ENCODE measurements at regions not wholly inside any gene's neighbourhood (a gene's known extent, or its start where the extent isn't known, plus 50 kb on each side); places are given as distances from the start of the nearest gene placed in this dataset.

DNA sequence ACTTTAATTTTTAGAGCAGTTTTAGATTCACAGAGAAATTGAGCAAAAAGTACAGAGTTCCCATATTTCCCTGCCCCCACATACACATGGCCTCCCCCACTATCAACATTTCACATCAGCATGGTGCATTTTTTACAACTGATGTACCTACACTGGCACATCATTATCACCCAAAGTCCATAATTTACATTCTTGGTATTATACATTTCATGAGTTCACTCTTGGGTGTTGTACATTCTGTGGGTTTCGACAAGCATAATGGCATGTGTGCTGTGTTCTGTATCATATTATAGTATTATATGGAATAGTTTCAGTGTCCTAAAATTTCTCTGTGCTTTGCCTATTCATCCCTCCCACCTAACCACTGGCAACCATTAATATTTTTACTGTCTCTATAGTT lies 419.8 kb upstream of the THBS1 start:
- FAIRE-seq = no peak
- peaks cover 9% of the 10 kb centered on the region for H3K4me1 ChIP-seq (ENCODE audit: insufficient read depth, low read length)
- no peak overlapping the region for H3K9ac ChIP-seq (ENCODE audit: insufficient read depth, low read depth, low read length)
- ChIA-PET POLR2A (no interaction called here), CTCF (ENCODE audit: low intra/inter-chr PET ratio, low total read pairs) (no interaction called here)
- no peaks in the 10 kb centered on the region for H3K27me3 ChIP-seq (ENCODE audit: control insufficient read depth in 1 of 2, insufficient read depth in 2 of 2, low read length in 2 of 2)
- BruUV-seq (replicated peaks) = no TSS peak
- H4K20me1 ChIP-seq (ENCODE audit: insufficient read depth, low read length) = no peaks in the 10 kb centered on the region
- no peak for ATAC-seq
- TF ChIP-seq IKZF1 (IDR thresholded peaks at IDR 0.05) = no peak
- H3K9me3 ChIP-seq (ENCODE audit: low read length) = no peaks in the 10 kb centered on the region
- H2AFZ ChIP-seq (ENCODE audit: low read length) = no peak overlapping the region
- 24% methylated on average over 1 of the region's 1 CpG for WGBS (ENCODE audit: low lambda C conversion rate)
- H3K27ac ChIP-seq (ENCODE audit: extremely low read length, insufficient read depth, low read length) = no peak overlapping the region
- in situ Hi-C loops (cut with HindIII; ENCODE audit: extremely low pct_ligation_motif_present, low pct_unique_long_range_greater_than_20kb) = no loop called here
- H3K4me3 ChIP-seq (replicated peaks in 1 of 3; ENCODE audit: insufficient read depth in 1 of 3, low read depth in 2 of 3, low read length in 3 of 3) = no peak overlapping the region
- H3K79me2 ChIP-seq (ENCODE audit: insufficient read depth, low read length) = no peaks in the 10 kb centered on the region
- intact Hi-C loops (cut with micrococcal nuclease; ENCODE audit: unreplicated experiment) = no loop called here
- no peak overlapping the region for H3K4me2 ChIP-seq (ENCODE audit: low read depth, low read length)
- H3K36me3 ChIP-seq (replicated peaks in 1 of 2; ENCODE audit: control insufficient read depth in 1 of 2, insufficient read depth in 2 of 2, low read length in 2 of 2) = no peaks in the 10 kb centered on the region
- no peak for DNase-seq (ENCODE audit: low spot score)

DNA sequence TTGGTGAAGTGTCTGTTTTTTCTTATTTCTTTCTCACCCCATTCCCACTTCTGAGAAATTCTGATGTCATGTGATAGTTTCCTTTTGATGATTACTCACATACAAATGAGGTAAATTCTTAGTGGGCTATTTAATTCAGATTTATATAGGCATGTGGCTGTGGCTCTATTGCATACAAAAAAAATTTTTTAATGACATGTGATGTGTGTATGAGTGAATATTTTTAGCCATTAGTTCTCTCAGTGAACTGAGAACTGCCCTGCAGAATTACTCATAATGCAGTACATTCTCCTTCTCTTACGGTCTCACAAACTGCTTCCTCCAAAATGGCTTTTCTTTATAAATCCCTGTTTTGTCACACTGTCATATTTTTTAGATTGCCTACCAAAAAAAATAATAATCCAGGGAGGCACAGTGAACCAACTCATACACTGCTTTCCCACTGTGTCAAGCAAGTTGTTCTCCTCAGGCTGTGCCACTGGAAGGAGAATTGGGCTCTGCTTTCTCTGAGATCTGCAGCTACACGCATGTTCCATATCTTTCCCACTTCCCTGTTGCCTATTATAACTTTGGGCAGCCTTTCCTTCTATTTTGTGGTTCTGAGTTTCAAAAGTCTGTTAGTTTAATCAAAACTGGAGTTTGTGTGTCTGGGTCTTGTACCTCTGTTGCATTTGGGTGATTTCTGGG lies 415.7 kb upstream of the THBS1 start:
- Histone ChIP-seq H3K4me2 (ENCODE audit: low read depth, low read length) (no peak overlapping the region), H3K4me3 (replicated peaks in 1 of 3; ENCODE audit: insufficient read depth in 1 of 3, low read depth in 2 of 3, low read length in 3 of 3) (no peak overlapping the region), H3K79me2 (ENCODE audit: insufficient read depth, low read length) (no peaks in the 10 kb centered on the region), H4K20me1 (ENCODE audit: insufficient read depth, low read length) (no peaks in the 10 kb centered on the region), H3K4me1 (ENCODE audit: insufficient read depth, low read length) (peaks cover 22% of the 10 kb centered on the region), H3K27ac (ENCODE audit: extremely low read length, insufficient read depth, low read length) (no peak overlapping the region), H3K9ac (ENCODE audit: insufficient read depth, low read depth, low read length) (no peak overlapping the region), H3K36me3 (replicated peaks in 1 of 2; ENCODE audit: control insufficient read depth in 1 of 2, insufficient read depth in 2 of 2, low read length in 2 of 2) (no peaks in the 10 kb centered on the region), H2AFZ (ENCODE audit: low read length) (no peak overlapping the region), H3K9me3 (ENCODE audit: low read length) (no peaks in the 10 kb centered on the region), H3K27me3 (ENCODE audit: control insufficient read depth in 1 of 2, insufficient read depth in 2 of 2, low read length in 2 of 2) (no peaks in the 10 kb centered on the region; a peak in 1 of 5 replicates)
- ChIA-PET CTCF (ENCODE audit: low intra/inter-chr PET ratio, low total read pairs) (no interaction called here), POLR2A (no interaction called here)
- no peak for ATAC-seq
- in situ Hi-C loops (cut with HindIII; ENCODE audit: extremely low pct_ligation_motif_present, low pct_unique_long_range_greater_than_20kb) = no loop called here
- 98% methylated on average over 2 of the region's 2 CpGs for WGBS (ENCODE audit: low lambda C conversion rate)
- TF ChIP-seq ZMYM3 (CRISPR knock-in tag; IDR thresholded peaks at IDR 0.05) = no peak
- TF ChIP-seq FOXP1 (IDR thresholded peaks at IDR 0.05) = no peak
- no peak for TF ChIP-seq FOXP1 (CRISPR knock-in tag; IDR thresholded peaks at IDR 0.05)
- TF ChIP-seq ZNF790 (CRISPR knock-in tag; IDR thresholded peaks at IDR 0.05; ENCODE audit: borderline replicate concordance) = no peak
- no peak for TF ChIP-seq ATRX (CRISPR knock-in tag; IDR thresholded peaks at IDR 0.05; ENCODE audit: borderline replicate concordance)
- no peak for TF ChIP-seq ZNF33A (CRISPR knock-in tag; IDR thresholded peaks at IDR 0.05; ENCODE audit: borderline replicate concordance)
- TF ChIP-seq, protein P1, sequence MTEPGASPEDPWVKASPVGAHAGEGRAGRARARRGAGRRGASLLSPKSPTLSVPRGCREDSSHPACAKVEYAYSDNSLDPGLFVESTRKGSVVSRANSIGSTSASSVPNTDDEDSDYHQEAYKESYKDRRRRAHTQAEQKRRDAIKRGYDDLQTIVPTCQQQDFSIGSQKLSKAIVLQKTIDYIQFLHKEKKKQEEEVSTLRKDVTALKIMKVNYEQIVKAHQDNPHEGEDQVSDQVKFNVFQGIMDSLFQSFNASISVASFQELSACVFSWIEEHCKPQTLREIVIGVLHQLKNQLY (CRISPR knock-in tag; IDR thresholded peaks at IDR 0.05) = no peak
- TF ChIP-seq, protein P2, sequence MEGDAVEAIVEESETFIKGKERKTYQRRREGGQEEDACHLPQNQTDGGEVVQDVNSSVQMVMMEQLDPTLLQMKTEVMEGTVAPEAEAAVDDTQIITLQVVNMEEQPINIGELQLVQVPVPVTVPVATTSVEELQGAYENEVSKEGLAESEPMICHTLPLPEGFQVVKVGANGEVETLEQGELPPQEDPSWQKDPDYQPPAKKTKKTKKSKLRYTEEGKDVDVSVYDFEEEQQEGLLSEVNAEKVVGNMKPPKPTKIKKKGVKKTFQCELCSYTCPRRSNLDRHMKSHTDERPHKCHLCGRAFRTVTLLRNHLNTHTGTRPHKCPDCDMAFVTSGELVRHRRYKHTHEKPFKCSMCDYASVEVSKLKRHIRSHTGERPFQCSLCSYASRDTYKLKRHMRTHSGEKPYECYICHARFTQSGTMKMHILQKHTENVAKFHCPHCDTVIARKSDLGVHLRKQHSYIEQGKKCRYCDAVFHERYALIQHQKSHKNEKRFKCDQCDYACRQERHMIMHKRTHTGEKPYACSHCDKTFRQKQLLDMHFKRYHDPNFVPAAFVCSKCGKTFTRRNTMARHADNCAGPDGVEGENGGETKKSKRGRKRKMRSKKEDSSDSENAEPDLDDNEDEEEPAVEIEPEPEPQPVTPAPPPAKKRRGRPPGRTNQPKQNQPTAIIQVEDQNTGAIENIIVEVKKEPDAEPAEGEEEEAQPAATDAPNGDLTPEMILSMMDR (CRISPR knock-in tag; IDR thresholded peaks at IDR 0.05) = no peak
- TF ChIP-seq KAT7 (CRISPR knock-in tag; IDR thresholded peaks at IDR 0.05; ENCODE audit: borderline replicate concordance) = no peak
- TF ChIP-seq, protein P3, sequence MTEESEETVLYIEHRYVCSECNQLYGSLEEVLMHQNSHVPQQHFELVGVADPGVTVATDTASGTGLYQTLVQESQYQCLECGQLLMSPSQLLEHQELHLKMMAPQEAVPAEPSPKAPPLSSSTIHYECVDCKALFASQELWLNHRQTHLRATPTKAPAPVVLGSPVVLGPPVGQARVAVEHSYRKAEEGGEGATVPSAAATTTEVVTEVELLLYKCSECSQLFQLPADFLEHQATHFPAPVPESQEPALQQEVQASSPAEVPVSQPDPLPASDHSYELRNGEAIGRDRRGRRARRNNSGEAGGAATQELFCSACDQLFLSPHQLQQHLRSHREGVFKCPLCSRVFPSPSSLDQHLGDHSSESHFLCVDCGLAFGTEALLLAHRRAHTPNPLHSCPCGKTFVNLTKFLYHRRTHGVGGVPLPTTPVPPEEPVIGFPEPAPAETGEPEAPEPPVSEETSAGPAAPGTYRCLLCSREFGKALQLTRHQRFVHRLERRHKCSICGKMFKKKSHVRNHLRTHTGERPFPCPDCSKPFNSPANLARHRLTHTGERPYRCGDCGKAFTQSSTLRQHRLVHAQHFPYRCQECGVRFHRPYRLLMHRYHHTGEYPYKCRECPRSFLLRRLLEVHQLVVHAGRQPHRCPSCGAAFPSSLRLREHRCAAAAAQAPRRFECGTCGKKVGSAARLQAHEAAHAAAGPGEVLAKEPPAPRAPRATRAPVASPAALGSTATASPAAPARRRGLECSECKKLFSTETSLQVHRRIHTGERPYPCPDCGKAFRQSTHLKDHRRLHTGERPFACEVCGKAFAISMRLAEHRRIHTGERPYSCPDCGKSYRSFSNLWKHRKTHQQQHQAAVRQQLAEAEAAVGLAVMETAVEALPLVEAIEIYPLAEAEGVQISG (CRISPR knock-in tag; IDR thresholded peaks at IDR 0.05) = no peak
- TF ChIP-seq ZC3H4 (CRISPR knock-in tag; IDR thresholded peaks at IDR 0.05; ENCODE audit: borderline replicate concordance) = no peak
- no peak for TF ChIP-seq IRF2 (CRISPR knock-in tag; IDR thresholded peaks at IDR 0.05)
- TF ChIP-seq EEA1 (CRISPR knock-in tag; IDR thresholded peaks at IDR 0.05; ENCODE audit: borderline replicate concordance) = no peak
- TF ChIP-seq RELA (CRISPR knock-in tag; IDR thresholded peaks at IDR 0.05) = no peak
- no peak for TF ChIP-seq CAMTA2 (CRISPR knock-in tag; IDR thresholded peaks at IDR 0.05; ENCODE audit: borderline replicate concordance)
- DNase-seq (ENCODE audit: low spot score) = no peak
- BruUV-seq (replicated peaks) = no TSS peak
- FAIRE-seq = no peak
- intact Hi-C loops (cut with micrococcal nuclease; ENCODE audit: unreplicated experiment) = no loop called here
